ENCODE measurements at regions not wholly inside any gene's neighbourhood (a gene's known extent, or its start where the extent isn't known, plus 50 kb on each side); places are given as distances from the start of the nearest gene placed in this dataset.

- TF ChIP-seq CTCF (conservative IDR thresholded peaks at IDR 0.05) (no peak), ZFX (IDR thresholded peaks at IDR 0.05) (no peak)
Observed at GRCh38 chr12:46887870-46888269, 62.1 kb upstream of the SLC38A4 start.
